ENCODE measurements at regions not wholly inside any gene's neighbourhood (a gene's known extent, or its start where the extent isn't known, plus 50 kb on each side); places are given as distances from the start of the nearest gene placed in this dataset.

DNA sequence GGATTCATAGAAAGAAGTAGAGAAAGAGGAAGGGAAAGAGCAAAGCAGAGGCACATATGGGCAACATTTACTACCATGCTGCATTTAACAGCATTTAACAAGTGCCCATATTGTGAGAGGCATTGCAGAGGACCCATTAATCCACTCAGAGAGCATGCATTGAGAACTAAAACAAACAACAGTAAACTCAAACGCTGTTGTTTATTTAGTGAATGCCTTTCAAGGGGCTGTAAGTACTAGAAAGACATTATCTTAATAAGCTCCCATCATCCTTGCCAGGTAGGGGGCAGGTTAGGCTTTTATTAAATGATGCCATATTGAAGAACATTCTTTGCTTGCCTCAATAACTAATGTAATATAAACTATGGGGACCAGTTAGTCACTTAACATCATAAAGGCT, 254.3 kb upstream of the DAB1 start:
- TF ChIP-seq EZH2 (IDR thresholded peaks at IDR 0.05; ENCODE audit: borderline replicate concordance, insufficient read depth, low read depth, low read length, poor library complexity, severe bottlenecking), result no peak
- no peak for TF ChIP-seq CTCF (IDR thresholded peaks at IDR 0.05)
- Mint-ChIP-seq H3K27ac (no peak overlapping the region), H3K9me3 (ENCODE audit: insufficient read depth) (no peaks in the 10 kb centered on the region), H3K27me3 (peaks cover 3% of the 10 kb centered on the region), H3K4me1 (no peaks in the 10 kb centered on the region), H3K4me3 (no peak overlapping the region)
- intact Hi-C loops (cut with micrococcal nuclease), result no loop called here
- Histone ChIP-seq H3K9me3 (ENCODE audit: control extremely low read depth in 1 of 3, control insufficient read depth in 2 of 3, insufficient read depth in 1 of 3, low read length in 2 of 3) (peaks cover 0 to 7% (median 2%) of the 10 kb centered on the region in 3 donors), H3K27ac (ENCODE audit: low read length in 2 of 2) (no peak overlapping the region), H3K4me1 (ENCODE audit: control insufficient read depth in 2 of 2, insufficient read depth in 2 of 2, low read length in 2 of 2) (no peaks in the 10 kb centered on the region), H3K4me2 (replicated peaks; ENCODE audit: low read depth, low read length, poor library complexity, severe bottlenecking) (no peak overlapping the region), H4K20me1 (ENCODE audit: control insufficient read depth, insufficient read depth, low read length, poor library complexity, severe bottlenecking) (no peaks in the 10 kb centered on the region), H3K27me3 (replicated peaks in 1 of 4; ENCODE audit: control extremely low read depth in 1 of 4, control insufficient read depth in 3 of 4, insufficient read depth in 4 of 4, low read length in 3 of 4) (no peaks in the 10 kb centered on the region), H2AFZ (ENCODE audit: insufficient read depth, low read depth, low read length, poor library complexity, severe bottlenecking) (no peak overlapping the region), H3K9ac (ENCODE audit: low read length) (no peak overlapping the region), H3K79me2 (ENCODE audit: control insufficient read depth, insufficient read depth, low read length) (no peaks in the 10 kb centered on the region), H3K36me3 (replicated peaks in 1 of 2; ENCODE audit: control extremely low read depth in 1 of 2, control insufficient read depth in 1 of 2, extremely low read depth in 1 of 2, insufficient read depth in 2 of 2, low read length in 1 of 2) (no peaks in the 10 kb centered on the region), H3K4me3 (ENCODE audit: control extremely low read depth in 1 of 5, extremely low read depth in 1 of 5, insufficient read depth in 1 of 5, low read depth in 2 of 5, low read length in 4 of 5) (no peak overlapping the region)
- ChIA-PET CTCF (no interaction called here), POLR2A (no interaction called here)
- ATAC-seq (ENCODE audit: low read depth) (no peak), DNase-seq (no peak)
- no CpG with 5 or more reads among the region's 1 CpG for WGBS (ENCODE audit: insufficient coverage)

DNA sequence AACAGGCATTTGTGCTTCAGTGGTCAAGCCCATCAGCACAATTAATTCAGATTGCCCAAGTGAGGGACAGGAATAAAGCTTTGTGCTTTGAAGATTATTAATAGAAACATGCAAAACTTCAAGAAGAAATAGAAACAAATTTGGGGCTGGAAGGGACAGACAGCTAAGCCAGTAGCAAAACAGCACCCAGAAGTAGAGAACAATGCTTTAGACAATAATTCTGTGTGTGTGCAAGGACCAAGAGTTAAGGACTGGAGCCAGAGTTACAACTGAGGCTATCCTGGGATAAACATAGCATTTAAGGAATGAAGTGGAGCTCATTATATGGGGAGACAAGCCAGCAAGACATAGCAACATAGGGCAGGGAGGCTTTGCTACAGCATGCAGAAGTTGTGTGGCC, 251.9 kb upstream of the DAB1 start:
- ATAC-seq (ENCODE audit: low read depth), result no peak
- DNase-seq, result no peak
- TF ChIP-seq CTCF (IDR thresholded peaks at IDR 0.05) (no peak), EZH2 (IDR thresholded peaks at IDR 0.05; ENCODE audit: borderline replicate concordance, insufficient read depth, low read depth, low read length, poor library complexity, severe bottlenecking) (no peak)
- ChIA-PET POLR2A (no interaction called here), CTCF (no interaction called here)
- Histone ChIP-seq H3K36me3 (replicated peaks in 1 of 2; ENCODE audit: control extremely low read depth in 1 of 2, control insufficient read depth in 1 of 2, extremely low read depth in 1 of 2, insufficient read depth in 2 of 2, low read length in 1 of 2) (no peaks in the 10 kb centered on the region), H3K4me2 (replicated peaks; ENCODE audit: low read depth, low read length, poor library complexity, severe bottlenecking) (no peak overlapping the region), H3K4me3 (ENCODE audit: control extremely low read depth in 1 of 5, extremely low read depth in 1 of 5, insufficient read depth in 1 of 5, low read depth in 2 of 5, low read length in 4 of 5) (no peak overlapping the region), H4K20me1 (ENCODE audit: control insufficient read depth, insufficient read depth, low read length, poor library complexity, severe bottlenecking) (no peaks in the 10 kb centered on the region), H3K27me3 (replicated peaks in 1 of 4; ENCODE audit: control extremely low read depth in 1 of 4, control insufficient read depth in 3 of 4, insufficient read depth in 4 of 4, low read length in 3 of 4) (no peaks in the 10 kb centered on the region), H3K27ac (ENCODE audit: low read length in 2 of 2) (no peak overlapping the region), H3K9me3 (ENCODE audit: control extremely low read depth in 1 of 3, control insufficient read depth in 2 of 3, insufficient read depth in 1 of 3, low read length in 2 of 3) (peaks cover 0 to 2% (median 0%) of the 10 kb centered on the region in 3 donors), H3K9ac (ENCODE audit: low read length) (no peak overlapping the region), H3K79me2 (ENCODE audit: control insufficient read depth, insufficient read depth, low read length) (no peaks in the 10 kb centered on the region), H2AFZ (ENCODE audit: insufficient read depth, low read depth, low read length, poor library complexity, severe bottlenecking) (no peak overlapping the region), H3K4me1 (ENCODE audit: control insufficient read depth in 2 of 2, insufficient read depth in 2 of 2, low read length in 2 of 2) (no peaks in the 10 kb centered on the region)
- Mint-ChIP-seq H3K27ac (no peak overlapping the region), H3K9me3 (ENCODE audit: insufficient read depth) (no peaks in the 10 kb centered on the region), H3K4me3 (no peak overlapping the region), H3K4me1 (no peaks in the 10 kb centered on the region), H3K27me3 (no peaks in the 10 kb centered on the region)
- intact Hi-C loops (cut with micrococcal nuclease), result no loop called here
